Suprapubic skin (tissue), 4 donors: ENCODE measurements at regions not wholly inside any gene's neighbourhood (a gene's known extent, or its start where the extent isn't known, plus 50 kb on each side); places are given as distances from the start of the nearest gene placed in this dataset.

Experiments used
- DNase-seq, 2 donors: peaks; one replicate each; pipeline ENCODE4 v3.0.0-alpha.2; 2019; ENCODE audit warnings: low spot score in 2 of 2
- H3K27ac ChIP-seq: fragments of 200-600 bp; sonication (generic); one replicate; pipeline ENCODE4 v1.5.1; 2019
- H3K27me3 ChIP-seq: fragments of 200-600 bp; sonication (generic); one replicate; pipeline ENCODE4 v1.5.1; 2019
- H3K36me3 ChIP-seq: fragments of 200-600 bp; sonication (generic); one replicate; pipeline ENCODE4 v1.5.1; 2019
- H3K4me1 ChIP-seq: fragments of 200-600 bp; sonication (generic); one replicate; pipeline ENCODE4 v1.5.1; 2019
- H3K4me3 ChIP-seq: fragments of 200-600 bp; sonication (generic); one replicate; pipeline ENCODE4 v1.5.1; 2019; ENCODE audit warnings: mild to moderate bottlenecking
- H3K9me3 ChIP-seq: fragments of 200-600 bp; sonication (generic); one replicate; pipeline ENCODE4 v1.5.1; 2019
- CTCF ChIP-seq, 2 donors: fragments of 200-600 bp in 1 of 2; fragments of 450-650 bp in 1 of 2; sonication (generic) in 1 of 2; IDR thresholded peaks; one replicate each; pipeline ENCODE4 v1.5.1; 2016 to 2019; ENCODE audit warnings: antibody characterized with exemption in 2 of 2, mild to moderate bottlenecking in 1 of 2, moderate library complexity in 1 of 2
- EP300 ChIP-seq: sonication (generic); formaldehyde crosslinking; IDR thresholded peaks from one replicate; pipeline ENCODE4 v1.6.1; 2017; ENCODE audit warnings: antibody characterized with exemption
- POLR2A ChIP-seq, 2 donors: fragments of 450-650 bp; IDR thresholded peaks; one replicate each; pipeline ENCODE4 v1.6.1; 2017; ENCODE audit warnings: antibody characterized with exemption in 2 of 2, mild to moderate bottlenecking in 2 of 2, moderate library complexity in 2 of 2
- POLR2AphosphoS5 ChIP-seq, 3 donors: sonication (generic); formaldehyde crosslinking; IDR thresholded peaks; one replicate each; pipeline ENCODE4 v1.6.1; 2017; ENCODE audit warnings: antibody characterized with exemption in 3 of 3
- WGBS: methylation state at CpG from one replicate; pipeline ENCODE4 v1.1.5; 2018; 5-methylcytosine and 5-hydroxymethylcytosine counted together

- Histone ChIP-seq H3K27me3 (no peaks in the 10 kb centered on the region), H3K27ac (no peak overlapping the region), H3K4me1 (peaks cover 24% of the 10 kb centered on the region), H3K4me3 (no peak overlapping the region), H3K9me3 (no peaks in the 10 kb centered on the region), H3K36me3 (no peaks in the 10 kb centered on the region)
- no peak for DNase-seq
- TF ChIP-seq POLR2A (IDR thresholded peaks at IDR 0.05) = no peak
- WGBS = 92% methylated on average over 3 of the region's 3 CpGs
Measured at GRCh38 chr18:56319953-56320352, 318.4 kb downstream of the TXNL1 start.

- H3K4me1 ChIP-seq = peaks cover 5% of the 10 kb centered on the region
- no peaks in the 10 kb centered on the region for H3K9me3 ChIP-seq
- no peaks in the 10 kb centered on the region for H3K27me3 ChIP-seq
- no peaks in the 10 kb centered on the region for H3K36me3 ChIP-seq
- no peak overlapping the region for H3K27ac ChIP-seq
- TF ChIP-seq POLR2AphosphoS5 (IDR thresholded peaks at IDR 0.05) (no peak), CTCF (IDR thresholded peaks at IDR 0.05) (no peak), EP300 (no peak), POLR2A (IDR thresholded peaks at IDR 0.05) (no peak)
- DNase-seq = no peak
- no peak overlapping the region for H3K4me3 ChIP-seq
- WGBS = 94% methylated on average over 2 of the region's 2 CpGs
Measured at GRCh38 chr18:56316727-56317126, 321.7 kb downstream of the TXNL1 start.

DNA sequence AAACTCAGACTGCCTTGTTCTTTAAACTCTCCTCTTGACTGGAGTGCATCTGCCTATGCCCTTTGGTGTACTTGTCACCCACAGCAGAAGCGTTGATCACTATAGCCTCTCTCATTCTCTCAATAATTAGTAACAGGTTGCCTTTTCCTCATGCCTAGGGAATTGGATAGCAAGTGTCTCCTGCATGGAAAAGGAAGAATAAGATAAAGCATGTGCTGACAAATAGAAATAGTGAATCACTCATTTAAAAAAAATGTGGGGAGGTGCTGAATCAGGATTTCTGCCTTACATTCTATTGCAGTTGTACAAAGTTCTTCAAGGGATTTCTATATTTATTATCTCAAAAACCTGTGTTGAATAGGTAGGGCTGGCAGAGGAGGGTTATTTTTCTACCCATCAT, 323.0 kb downstream of the TXNL1 start:
- Histone ChIP-seq H3K9me3 (no peaks in the 10 kb centered on the region), H3K4me3 (no peak overlapping the region), H3K27me3 (no peaks in the 10 kb centered on the region), H3K4me1 (no peaks in the 10 kb centered on the region), H3K27ac (no peak overlapping the region), H3K36me3 (no peaks in the 10 kb centered on the region)
- DNase-seq = no peak
- TF ChIP-seq POLR2AphosphoS5 (IDR thresholded peaks at IDR 0.05) = no peak
- TF ChIP-seq EP300 = no peak
- TF ChIP-seq CTCF (IDR thresholded peaks at IDR 0.05) = no peak
- no peak for TF ChIP-seq POLR2A (IDR thresholded peaks at IDR 0.05)
- WGBS = 43% methylated on average over 1 of the region's 1 CpG

- Histone ChIP-seq H3K27ac (no peak overlapping the region), H3K4me3 (no peak overlapping the region), H3K36me3 (no peaks in the 10 kb centered on the region), H3K27me3 (no peaks in the 10 kb centered on the region), H3K4me1 (no peaks in the 10 kb centered on the region), H3K9me3 (no peaks in the 10 kb centered on the region)
- 85% methylated on average over 1 of the region's 1 CpG for WGBS
- no peak for TF ChIP-seq EP300
- no peak for TF ChIP-seq POLR2A (IDR thresholded peaks at IDR 0.05)
- TF ChIP-seq POLR2AphosphoS5 (IDR thresholded peaks at IDR 0.05) = no peak
- TF ChIP-seq CTCF (IDR thresholded peaks at IDR 0.05) = no peak
- DNase-seq = no peak
Measured at GRCh38 chr18:56314396-56314795, 324.0 kb downstream of the TXNL1 start.

- no peaks in the 10 kb centered on the region for H3K36me3 ChIP-seq
- no peaks in the 10 kb centered on the region for H3K9me3 ChIP-seq
- no peak overlapping the region for H3K4me3 ChIP-seq
- TF ChIP-seq POLR2A (IDR thresholded peaks at IDR 0.05) = no peak
- TF ChIP-seq CTCF (IDR thresholded peaks at IDR 0.05) = no peak
- TF ChIP-seq POLR2AphosphoS5 (IDR thresholded peaks at IDR 0.05) = no peak
- TF ChIP-seq EP300 = no peak
- no peaks in the 10 kb centered on the region for H3K27me3 ChIP-seq
- no peaks in the 10 kb centered on the region for H3K4me1 ChIP-seq
- no peak for DNase-seq
- no peak overlapping the region for H3K27ac ChIP-seq
- whole genome bisulfite sequencing = 67% methylated on average over 5 of the region's 5 CpGs
Measured at GRCh38 chr18:56312551-56313335, 325.6 kb downstream of the TXNL1 start.

GRCh38 chr18:56309104-56309503, 329.3 kb downstream of the TXNL1 start:
- Histone ChIP-seq H3K36me3 (no peaks in the 10 kb centered on the region), H3K27me3 (no peaks in the 10 kb centered on the region), H3K27ac (no peak overlapping the region), H3K9me3 (no peaks in the 10 kb centered on the region), H3K4me1 (no peaks in the 10 kb centered on the region), H3K4me3 (no peak overlapping the region)
- no peak for DNase-seq
- WGBS = 69% methylated on average over 2 of the region's 2 CpGs
- TF ChIP-seq POLR2A (IDR thresholded peaks at IDR 0.05) (no peak), CTCF (IDR thresholded peaks at IDR 0.05) (no peak), EP300 (no peak)
